Middle frontal gyrus (tissue), 1 donor: ENCODE measurements at regions not wholly inside any gene's neighbourhood (a gene's known extent, or its start where the extent isn't known, plus 50 kb on each side); places are given as distances from the start of the nearest gene placed in this dataset.

ENCODE experiments used
- DNase-seq: peaks from one replicate; pipeline ENCODE4 v3.0.0-alpha.2; 2015; ENCODE audit warnings: low spot score; ENCODE audit errors: extremely low spot score

- no peak for DNase-seq
These were observed 98.2 kb downstream of the KLF5 start for GRCh38 chr13:73157031-73157430.

- no peak for DNase-seq
These were observed 87.9 kb downstream of the KLF5 start for GRCh38 chr13:73146707-73147106.

DNA sequence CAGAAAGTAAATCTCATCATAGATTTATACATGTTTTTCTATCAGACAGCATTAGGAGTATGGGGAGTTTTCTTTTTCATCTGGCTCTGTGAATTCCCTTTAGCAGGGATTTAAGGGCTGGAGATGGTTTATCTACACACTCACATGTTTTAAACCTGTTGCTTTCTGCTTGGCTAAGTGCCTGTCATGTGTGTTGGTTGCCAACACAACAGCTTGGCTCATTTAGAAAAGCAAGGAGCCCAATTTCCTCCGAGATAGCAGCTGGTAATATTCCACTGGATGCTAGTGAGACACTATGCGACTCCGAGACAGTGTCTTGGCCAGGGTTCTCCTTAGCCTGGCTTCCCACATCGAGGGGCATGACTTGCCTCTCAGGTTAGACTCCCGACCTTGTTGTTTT, 83.3 kb downstream of the KLF5 start:
- no peak for DNase-seq

- no peak for DNase-seq
These were observed 82.5 kb downstream of the KLF5 start for GRCh38 chr13:73141292-73141771.

- DNase-seq: no peak
These were observed 82.0 kb downstream of the KLF5 start for GRCh38 chr13:73140801-73141200.

DNA sequence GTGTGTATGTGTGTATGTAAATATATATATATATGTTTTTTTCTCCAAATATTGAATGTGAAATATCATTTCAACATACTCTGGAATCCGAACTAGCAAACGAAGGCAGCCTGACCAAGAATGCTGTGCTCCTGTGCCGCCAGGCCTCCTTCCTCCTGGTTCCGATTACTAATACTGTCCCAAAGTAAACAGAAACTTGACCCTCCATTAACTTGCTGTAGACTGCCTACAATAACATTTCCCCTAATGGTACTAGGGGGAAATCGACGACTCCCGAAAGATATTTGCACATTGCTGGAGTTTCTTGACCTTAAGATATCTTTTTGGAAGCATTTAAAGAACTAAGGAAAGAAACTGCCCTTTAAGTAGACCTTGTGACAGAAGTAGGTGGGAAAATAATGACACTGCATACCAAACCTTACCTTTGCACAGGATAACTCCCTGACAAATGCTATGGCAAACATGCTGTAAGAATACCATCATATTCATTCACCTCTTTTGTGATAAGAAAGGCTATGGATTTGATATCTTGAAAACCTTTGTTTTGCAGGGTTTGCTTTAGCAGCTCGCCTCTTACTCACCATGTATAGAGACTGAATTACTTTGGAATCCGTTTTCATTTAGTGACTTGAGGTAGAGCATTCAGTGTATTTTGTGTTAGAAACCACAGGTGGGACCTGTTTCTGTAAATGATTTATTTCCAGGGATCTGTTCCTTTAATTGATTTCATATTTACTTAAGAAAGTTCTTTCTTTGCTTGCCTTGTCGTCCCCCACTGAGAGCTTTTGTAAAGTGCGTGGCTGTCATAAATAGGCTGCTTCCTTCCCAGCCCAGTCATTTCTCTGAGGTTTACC, 80.1 kb downstream of the KLF5 start:
- DNase-seq: no peak

- no peak for DNase-seq
These were observed 79.5 kb downstream of the KLF5 start for GRCh38 chr13:73138276-73138637.

DNA sequence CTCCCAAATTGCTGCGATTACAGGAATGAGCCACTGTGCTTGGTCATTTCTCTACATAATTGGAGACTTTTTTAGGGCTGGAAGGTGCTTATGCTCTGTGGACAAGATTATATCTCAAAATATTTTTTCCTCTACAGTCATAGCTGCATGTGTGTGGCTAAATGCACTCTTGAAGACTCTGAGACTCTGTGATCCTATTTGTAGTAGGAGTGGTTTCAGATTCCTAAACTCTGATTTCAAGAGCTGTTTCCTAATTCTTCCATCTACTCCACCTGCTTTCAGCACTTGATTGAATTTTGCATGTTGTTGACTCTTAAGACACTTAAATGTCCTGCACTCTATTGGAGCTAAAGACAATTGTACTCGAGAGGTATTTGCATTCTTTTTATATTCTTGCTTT, 78.0 kb downstream of the KLF5 start:
- no peak for DNase-seq

- no peak for DNase-seq
These were observed 74.7 kb downstream of the KLF5 start for GRCh38 chr13:73133531-73133930.

- DNase-seq: no peak
These were observed 72.4 kb downstream of the KLF5 start for GRCh38 chr13:73131247-73131646.

- no peak for DNase-seq
These were observed 70.2 kb downstream of the KLF5 start for GRCh38 chr13:73129023-73129422.
